ENCODE measurements at regions not wholly inside any gene's neighbourhood (a gene's known extent, or its start where the extent isn't known, plus 50 kb on each side); places are given as distances from the start of the nearest gene placed in this dataset.
"Not testable (repeated sequence)": the region's sequence is repeated elsewhere in the genome, so short reads cannot be mapped to it uniquely, and the experiment has no call there.

DNA sequence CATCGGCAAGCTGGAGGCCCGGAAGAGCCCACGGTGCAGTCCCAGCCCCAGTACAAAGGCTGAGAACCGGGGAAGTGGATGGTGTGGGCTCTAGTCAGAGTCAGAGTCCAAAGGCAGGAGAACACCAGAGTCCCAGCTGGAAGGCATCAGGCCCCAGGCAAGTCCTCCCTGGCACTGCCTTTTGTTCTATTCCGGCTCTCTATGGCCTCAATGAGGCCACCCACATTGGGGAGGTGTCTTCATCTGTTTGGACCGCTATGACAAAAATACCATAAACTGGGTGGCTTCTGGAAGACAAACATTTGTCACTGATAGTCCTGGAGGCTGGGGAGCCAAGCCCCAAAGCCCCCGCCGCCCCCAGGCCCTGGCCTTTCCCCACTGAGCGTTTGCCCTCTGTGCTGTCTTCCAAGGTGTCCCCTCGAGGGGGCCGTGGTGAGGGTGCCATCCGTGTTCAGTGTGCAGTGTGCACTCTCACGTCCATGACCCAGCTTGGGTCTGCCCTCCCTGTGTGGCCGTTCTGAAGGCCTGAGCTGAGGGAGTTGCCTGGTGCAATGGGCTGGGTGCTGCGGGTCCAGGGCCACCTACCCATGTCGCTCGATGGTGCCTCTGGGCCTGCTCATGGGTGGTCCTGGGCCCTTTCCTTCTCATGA is 99.1 kb upstream of the PPP1R26 start:
- no peak overlapping the region for H3K4me3 ChIP-seq (ENCODE audit: low read depth, low read length)
- TF ChIP-seq, protein P1, sequence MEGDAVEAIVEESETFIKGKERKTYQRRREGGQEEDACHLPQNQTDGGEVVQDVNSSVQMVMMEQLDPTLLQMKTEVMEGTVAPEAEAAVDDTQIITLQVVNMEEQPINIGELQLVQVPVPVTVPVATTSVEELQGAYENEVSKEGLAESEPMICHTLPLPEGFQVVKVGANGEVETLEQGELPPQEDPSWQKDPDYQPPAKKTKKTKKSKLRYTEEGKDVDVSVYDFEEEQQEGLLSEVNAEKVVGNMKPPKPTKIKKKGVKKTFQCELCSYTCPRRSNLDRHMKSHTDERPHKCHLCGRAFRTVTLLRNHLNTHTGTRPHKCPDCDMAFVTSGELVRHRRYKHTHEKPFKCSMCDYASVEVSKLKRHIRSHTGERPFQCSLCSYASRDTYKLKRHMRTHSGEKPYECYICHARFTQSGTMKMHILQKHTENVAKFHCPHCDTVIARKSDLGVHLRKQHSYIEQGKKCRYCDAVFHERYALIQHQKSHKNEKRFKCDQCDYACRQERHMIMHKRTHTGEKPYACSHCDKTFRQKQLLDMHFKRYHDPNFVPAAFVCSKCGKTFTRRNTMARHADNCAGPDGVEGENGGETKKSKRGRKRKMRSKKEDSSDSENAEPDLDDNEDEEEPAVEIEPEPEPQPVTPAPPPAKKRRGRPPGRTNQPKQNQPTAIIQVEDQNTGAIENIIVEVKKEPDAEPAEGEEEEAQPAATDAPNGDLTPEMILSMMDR (IDR thresholded peaks at IDR 0.05; ENCODE audit: borderline replicate concordance, insufficient read depth, low read depth, low read length) = no peak

DNA sequence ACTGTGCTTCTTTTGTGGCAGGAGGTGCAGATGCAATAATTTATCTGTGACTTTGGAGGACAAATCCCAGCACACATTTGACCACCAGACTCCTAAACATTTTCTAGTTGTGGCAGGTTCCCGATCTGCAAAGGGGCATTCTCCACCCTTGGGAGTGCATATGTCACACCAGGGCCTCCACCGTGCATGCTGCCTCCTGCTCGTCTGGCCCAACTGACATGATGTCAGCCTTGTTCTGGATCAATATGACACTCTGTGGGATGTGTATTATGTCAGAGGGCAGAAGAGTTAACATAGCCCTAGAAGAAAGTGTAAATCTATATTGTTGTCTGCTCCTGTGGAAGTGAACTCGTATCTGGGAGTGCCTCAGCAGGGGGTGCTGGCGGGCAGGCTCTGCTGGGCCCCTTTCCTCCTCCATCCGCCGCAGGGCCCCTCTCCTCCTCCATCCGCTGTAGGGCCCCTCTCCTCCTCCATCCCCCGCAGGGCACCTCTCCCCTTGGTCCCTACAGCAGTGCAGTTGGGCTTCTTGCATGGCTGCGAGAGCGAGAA is 97.7 kb upstream of the PPP1R26 start:
- TF ChIP-seq, protein P1 (IDR thresholded peaks at IDR 0.05; ENCODE audit: borderline replicate concordance, insufficient read depth, low read depth, low read length) = no peak
- no peak overlapping the region for H3K4me3 ChIP-seq (ENCODE audit: low read depth, low read length)

DNA sequence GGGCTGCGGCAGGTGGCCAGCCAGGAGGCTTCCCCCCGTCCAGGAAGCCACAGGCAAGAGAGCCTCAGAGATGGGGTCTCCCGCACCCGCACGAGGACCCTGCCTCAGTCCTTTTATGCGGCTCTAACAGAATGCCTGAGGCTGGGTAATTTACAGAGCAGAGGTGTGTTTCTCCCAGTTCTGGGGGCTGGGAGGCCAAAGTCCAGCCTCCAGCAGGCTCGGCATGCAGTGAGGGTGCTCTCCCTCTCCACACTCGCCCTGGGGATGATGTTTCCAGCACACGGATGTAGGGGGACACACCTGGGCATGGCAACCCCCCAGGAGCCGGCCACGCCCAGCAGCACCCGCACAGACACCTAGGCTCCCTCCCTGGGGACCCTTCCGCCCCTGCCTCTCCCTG is 95.4 kb upstream of the PPP1R26 start:
- no peak overlapping the region for H3K4me3 ChIP-seq (ENCODE audit: low read depth, low read length)
- TF ChIP-seq, protein P1 (IDR thresholded peaks at IDR 0.05; ENCODE audit: borderline replicate concordance, insufficient read depth, low read depth, low read length) = no peak

DNA sequence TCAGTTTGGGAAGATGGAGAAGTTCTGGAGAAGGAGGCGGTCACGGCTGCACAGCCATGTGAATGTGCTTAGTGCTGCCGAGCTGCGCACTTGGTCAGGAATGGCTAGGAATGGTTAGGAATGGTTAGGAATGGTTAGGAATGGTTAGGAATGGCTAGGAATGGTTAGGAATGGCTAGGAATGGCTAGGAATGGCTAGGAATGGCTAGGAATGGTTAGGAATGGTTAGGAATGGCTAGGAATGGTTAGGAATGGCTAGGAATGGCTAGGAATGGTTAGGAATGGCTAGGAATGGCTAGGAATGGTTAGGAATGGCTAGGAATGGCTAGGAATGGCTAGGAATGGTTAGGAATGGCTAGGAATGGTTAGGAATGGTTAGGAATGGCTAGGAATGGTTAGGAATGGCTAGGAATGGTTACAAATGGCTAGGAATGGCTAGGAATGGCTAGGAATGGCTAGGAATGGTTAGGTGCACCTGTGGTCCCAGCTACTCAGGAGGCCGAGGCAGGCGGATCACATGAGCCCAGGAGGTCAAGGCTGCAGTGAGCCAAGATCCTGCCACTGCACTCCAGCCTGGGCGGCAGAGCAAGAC is 94.7 kb upstream of the PPP1R26 start:
- not testable (repeated sequence) for H3K4me3 ChIP-seq (ENCODE audit: low read depth, low read length)

DNA sequence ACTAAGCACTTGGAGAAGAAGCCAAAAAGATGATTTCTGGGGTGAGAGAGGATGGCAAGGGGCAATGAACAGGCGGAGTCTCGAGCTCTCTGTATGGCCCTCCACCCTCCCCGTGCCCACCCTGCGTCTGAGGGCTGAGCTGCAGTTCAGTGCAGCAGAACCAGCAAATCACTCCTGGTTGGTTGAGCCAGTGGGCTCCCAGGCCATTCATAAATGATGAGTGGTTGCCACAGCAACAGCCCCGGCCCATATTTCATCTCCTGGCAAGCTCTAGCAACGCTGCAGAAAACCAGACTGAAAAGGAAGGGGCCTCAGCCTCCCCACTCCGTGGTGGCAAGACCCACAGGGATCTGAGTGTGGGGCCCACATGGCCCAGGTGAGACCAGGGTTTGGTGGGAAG is 93.8 kb upstream of the PPP1R26 start:
- TF ChIP-seq, protein P1 (IDR thresholded peaks at IDR 0.05; ENCODE audit: borderline replicate concordance, insufficient read depth, low read depth, low read length) = no peak
- no peak overlapping the region for H3K4me3 ChIP-seq (ENCODE audit: low read depth, low read length)

DNA sequence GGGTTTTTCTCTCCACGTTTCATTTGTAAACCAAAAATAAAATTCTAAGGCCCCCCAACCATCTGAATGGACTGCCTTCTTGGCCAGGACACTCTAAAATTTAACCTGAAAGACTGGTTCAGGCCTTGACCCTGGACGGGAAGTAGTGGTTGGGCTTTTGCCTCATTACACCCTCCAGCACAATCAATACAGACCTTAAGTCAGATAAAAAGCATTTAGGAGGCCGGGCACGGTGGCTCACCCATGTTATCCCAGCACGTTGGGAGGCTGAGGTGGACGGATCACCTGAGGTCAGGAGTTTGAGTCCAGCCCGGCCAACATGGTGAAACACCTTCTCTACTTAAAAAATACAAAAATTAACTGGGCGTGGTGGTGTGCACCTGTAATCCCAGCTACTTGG is 91.6 kb upstream of the PPP1R26 start:
- H3K4me3 ChIP-seq (ENCODE audit: low read depth, low read length) = no peak overlapping the region
- TF ChIP-seq, protein P1 (IDR thresholded peaks at IDR 0.05; ENCODE audit: borderline replicate concordance, insufficient read depth, low read depth, low read length) = no peak

DNA sequence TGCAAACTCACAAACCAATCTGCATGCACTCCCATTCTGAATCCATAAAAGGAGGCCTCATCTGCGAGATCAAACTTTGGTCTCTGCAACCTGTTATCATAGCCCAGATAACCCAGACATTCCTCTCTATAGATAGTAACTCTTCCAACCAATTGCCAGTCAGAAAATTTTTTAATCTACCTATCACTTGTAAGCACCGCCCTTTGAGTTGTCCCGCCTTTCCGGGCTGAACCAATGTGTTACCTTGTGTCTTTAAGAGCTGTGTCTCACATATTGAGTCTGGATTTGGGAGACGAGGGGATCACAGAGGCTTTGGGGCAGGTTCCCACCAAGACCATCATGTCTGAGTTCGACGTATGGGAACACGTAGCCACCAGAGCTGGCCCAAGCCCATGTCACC is 91.1 kb upstream of the PPP1R26 start:
- TF ChIP-seq, protein P1 (IDR thresholded peaks at IDR 0.05; ENCODE audit: borderline replicate concordance, insufficient read depth, low read depth, low read length) = no peak
- H3K4me3 ChIP-seq (ENCODE audit: low read depth, low read length) = no peak overlapping the region

Data from GM12875 (cell line).